NCI-H82 treated with DMSO at 0.1 percent for 48 hours (cell line): ENCODE measurements at regions not wholly inside any gene's neighbourhood (a gene's known extent, or its start where the extent isn't known, plus 50 kb on each side); places are given as distances from the start of the nearest gene placed in this dataset.
A peak's percentile ranks its signal among the peaks of the same experiment; 100 is the strongest.

Source experiments
- DNase-seq: peaks from one replicate; lab custom pipeline; 2025; ENCODE audit not compliant: unreplicated experiment; lab: John Stamatoyannopoulos, UW

DNA sequence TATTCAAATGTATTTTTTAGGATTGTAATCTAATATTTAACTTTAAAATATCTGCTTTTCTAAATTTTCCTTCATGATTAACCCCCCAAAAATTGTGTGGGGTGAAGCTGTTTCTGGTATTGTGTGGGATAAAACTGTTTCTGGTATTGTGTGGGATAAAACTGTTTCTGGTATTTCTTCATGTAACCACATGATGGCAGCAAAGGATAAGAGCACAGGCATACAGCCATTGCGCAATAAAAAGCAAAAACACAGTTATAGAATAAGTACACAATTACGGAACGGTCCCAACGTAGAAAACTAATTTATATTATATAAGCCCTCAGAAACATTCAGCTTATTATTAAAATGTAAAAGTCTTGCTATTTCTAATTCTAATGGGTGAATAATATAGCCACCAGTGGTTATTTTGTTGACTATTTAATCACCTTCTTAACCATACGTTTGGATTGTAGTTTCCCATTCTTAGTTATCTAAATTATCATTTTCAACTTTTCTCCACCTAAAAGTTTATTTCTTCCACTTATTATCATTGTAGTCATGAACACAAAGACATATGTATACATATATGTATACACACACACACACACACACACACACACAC is 333.9 kb upstream of the FSTL5 start:
- DNase-seq: peak; percentile 4

DNA sequence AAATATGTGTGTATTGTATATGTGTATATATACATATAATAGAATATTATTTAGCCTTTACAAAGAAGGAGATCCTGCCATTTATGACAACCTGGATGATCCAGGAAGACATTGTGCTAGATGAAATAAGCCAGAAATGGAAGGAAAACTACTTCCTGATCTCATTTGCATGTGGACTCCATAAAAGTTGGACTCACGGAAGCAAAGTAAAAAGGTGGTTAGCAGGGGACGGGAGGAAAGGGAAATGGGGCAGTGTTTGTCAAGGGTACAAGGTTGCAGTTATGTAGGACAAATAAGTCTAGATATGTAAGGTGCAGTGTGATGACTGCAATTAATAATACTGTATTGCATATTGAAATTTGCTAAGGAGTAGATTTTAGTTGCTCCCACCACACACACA is 331.1 kb upstream of the FSTL5 start:
- no peak for DNase-seq

DNA sequence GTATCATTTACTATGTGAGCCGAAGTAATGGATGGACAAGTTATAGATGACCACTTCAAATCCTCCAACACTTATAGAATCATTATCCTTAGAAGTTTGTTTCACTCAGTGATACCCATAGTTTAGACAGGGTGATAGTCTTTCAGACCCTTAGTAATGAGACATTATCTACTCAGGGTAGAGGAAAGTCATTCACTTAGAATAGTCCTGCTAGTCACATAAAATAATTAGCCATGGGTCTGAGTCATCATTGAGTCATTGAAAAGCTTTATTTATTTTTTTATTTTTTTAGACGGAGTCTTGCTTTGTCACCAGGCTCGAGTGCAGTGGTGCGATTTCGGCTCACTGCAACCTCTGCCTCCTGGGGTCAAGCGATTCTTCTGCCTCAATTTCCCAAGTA is 321.7 kb upstream of the FSTL5 start:
- DNase-seq: no peak

- no peak for DNase-seq
Measured at GRCh38 chr4:162475246-162475645, 311.4 kb upstream of the FSTL5 start.

DNA sequence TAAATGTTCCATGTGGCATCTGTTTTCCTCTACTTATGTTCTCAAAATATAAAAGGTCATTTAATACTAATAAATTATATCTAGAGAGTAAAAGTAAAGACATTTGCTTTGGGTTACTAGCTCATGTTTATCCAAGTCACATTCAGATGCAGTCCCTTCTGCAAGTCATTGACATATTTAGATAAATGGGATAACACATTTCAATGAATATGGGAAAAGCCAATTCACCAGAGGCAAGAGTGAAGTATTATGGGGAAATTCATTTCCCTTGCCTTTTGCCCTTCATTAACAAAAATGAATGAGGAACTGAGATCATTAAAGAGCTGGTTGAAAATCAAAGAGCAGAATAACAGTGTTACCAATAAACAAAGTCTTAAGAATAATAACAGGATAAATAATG is 306.2 kb upstream of the FSTL5 start:
- DNase-seq: no peak

DNA sequence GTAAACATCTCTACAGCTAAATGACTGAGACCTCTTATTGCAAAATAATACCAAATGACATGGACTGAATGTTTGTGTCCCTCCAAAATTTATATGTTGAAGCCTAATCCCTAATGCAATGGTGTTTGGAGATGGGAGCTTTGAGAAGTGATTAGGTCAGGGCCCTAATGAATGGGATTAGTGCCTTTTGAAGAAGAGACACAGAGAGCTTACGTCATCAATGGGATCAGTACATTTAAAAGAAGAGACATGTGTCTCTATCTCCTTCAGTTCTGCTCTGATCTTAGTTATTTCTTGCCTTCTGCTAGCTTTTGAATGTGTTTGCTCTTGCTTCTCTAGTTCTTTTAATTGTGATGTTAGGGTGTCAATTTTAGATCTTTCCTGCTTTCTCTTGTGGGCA is 301.6 kb upstream of the FSTL5 start:
- peak; percentile 48 for DNase-seq

DNA sequence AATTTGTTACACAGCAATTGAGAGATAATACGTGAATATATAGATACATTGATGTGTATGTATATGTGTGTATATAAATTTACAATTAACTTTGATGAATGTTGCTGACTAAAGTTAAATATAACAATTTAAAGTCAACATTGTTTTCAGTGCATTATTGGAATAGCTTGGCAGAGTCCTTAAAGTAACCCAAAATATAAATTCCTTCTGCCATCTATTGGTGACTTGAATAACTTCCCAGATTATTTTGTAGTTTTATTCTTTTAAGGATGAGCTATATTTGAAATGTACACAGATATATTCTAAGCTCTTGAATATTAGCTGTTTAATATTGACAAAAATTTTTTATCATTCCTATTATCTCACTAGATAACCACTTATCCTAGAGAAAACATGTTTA is 298.2 kb upstream of the FSTL5 start:
- DNase-seq: peak; percentile 12

DNA sequence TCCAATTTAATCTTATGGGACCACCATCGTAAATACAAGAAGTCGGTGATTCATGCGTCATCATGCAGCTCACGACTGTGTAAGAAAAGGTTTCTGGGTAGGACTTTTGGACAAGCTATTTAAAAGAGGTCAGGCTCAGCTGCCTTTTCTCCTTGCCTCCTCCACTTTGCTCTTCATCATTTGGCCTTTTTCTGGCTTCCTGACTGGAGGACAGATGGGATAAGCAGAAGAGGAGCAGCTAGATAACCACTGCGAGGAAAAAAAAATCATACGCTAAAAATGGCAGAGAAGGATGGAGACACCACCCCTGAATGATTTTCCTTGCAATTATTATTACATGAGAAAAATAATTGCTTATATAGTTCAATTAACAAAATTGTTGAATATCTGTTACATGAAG is 294.3 kb upstream of the FSTL5 start:
- DNase-seq: no peak

GRCh38 chr4:162457071-162457865 is 293.5 kb upstream of the FSTL5 start:
- no peak for DNase-seq

DNA sequence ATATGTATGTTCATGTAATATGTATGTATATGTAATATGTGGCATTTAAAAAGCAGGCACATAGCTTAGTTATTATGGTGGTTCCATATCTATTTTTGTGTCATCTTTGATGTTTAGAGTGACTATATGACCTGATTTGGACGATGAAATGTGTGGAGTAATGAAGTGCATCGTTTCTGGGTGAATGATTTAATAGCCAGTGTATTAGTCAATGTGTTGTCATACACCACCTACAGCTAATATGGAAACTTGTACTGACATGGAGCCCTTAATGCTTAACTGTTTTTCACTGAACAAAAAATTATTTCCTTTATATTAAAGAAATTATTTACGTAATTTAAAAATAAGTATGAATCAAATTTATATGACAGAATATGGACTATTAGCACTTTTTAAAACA is 292.3 kb upstream of the FSTL5 start:
- no peak for DNase-seq

- no peak for DNase-seq
Measured at GRCh38 chr4:162450531-162451035, 286.8 kb upstream of the FSTL5 start.

GRCh38 chr4:162443510-162443909 is 279.7 kb upstream of the FSTL5 start:
- DNase-seq: no peak

DNA sequence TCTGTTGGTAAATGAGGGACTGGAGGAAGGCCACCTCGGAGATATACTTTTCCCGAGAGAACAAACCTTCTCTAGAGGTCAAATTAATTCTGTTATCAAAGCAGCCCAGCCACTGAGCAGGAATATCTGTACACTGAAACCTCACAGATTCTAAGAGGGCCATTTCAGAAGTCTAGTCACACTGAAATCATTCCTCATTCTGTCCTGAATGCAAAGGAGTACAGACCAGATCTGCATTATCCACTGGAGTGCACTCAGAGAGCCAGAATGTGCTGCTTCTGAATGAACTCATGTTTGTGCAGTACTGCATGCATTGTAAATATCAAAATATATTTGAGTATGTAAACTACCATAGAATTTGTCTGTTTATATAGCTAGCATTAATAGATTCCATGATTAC is 278.3 kb upstream of the FSTL5 start:
- DNase-seq: no peak

GRCh38 chr4:162422312-162422711 is 258.5 kb upstream of the FSTL5 start:
- no peak for DNase-seq

DNA sequence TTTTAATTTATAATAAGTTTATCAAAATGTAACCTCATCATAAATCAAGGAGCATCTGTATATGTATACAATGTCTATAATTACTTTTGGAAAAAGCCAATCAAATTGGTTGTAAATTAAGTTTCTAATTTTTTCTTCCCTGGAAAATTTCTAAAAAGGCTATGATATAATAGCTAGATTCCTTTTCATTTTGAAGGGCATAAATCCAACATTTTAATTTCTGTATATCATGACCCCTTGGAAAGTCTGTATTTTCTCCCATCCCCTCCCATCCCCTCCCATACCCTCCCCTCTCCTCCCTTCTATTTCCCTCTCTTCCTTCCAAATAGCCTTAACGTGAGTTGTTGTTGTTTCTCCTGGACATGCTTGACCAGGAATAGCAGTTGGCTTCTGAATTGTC is 247.1 kb upstream of the FSTL5 start:
- DNase-seq: no peak

GRCh38 chr4:162409048-162409447 is 245.2 kb upstream of the FSTL5 start:
- no peak for DNase-seq

DNA sequence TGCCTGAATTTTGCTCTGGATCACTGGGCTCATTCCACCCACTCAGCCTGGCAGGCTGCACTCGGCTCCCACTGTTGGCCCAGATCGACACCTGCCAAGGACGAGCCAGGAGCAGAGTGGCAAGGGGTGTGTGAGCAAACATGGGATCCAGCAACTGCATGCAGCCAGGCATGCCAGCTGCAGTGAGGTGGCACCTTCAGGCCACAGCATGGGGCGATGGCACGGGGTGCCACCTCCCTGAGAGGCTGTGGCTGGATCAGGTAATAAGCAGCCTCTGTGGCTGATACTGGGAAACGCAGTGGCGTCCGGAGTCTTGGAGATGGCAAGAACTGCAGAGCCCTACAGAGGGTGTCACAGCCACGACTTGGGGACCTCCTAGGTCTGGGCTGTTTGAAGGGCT is 244.5 kb upstream of the FSTL5 start:
- DNase-seq: no peak

- no peak for DNase-seq
Measured at GRCh38 chr4:162406637-162407365, 243.0 kb upstream of the FSTL5 start.

DNA sequence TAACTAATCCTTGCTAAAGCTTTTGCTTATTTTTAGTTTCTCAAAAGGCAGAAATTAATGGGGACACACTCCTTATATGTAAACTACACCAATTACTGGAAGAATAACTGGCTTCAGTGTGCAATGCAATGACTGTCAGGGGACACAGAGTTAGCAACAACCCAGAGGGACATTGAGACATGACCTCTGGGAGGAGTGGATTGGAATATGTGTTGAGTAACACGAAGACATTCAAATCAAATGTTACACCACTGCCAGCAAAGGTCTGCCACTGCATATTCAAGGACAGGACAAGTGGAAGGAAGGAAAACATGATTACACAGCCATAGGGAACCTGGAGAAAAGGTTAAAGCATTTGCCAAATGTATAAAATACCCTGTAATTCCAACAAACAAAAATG is 240.1 kb upstream of the FSTL5 start:
- DNase-seq: no peak

DNA sequence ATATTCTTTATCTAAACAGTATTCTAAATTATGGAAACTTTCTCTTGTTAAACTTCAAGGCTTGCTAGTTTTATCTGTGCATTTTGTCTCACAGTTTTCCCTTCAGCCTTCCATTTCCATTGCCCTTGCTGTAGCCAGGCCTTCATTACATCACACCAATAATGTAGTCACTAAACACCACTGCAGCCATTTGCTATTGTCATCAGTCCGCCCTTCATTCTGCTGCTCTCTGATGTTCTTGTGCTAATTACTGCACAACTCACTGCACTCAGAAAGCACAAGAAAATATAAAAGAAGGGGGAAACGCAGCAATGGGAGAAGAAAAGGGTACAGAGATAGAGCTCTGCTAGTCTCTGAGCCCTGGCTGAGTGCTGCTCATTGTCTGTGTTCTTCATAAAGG is 239.6 kb upstream of the FSTL5 start:
- no peak for DNase-seq

DNA sequence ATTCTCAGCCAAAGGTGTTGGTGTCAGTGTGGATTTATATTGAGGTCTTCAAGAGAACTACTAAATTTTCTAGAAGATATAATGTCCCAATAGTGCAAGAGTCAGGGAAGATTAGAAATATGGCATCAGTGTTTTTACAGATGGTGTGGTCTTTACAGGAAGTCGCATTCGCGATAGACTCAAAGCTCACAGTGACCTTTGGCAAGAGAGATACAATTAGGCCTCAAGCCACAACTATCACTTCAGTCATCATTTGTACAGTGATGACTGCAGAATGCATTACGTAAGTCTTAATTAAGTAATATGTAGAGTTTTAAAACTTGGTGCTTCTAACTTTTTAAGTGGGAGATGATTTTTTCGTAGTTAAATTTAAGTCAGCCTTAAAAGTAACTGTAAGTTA is 237.2 kb upstream of the FSTL5 start:
- DNase-seq: no peak

GRCh38 chr4:162392946-162393345 is 229.1 kb upstream of the FSTL5 start:
- no peak for DNase-seq
